B cell (primary cell): ENCODE measurements at regions not wholly inside any gene's neighbourhood (a gene's known extent, or its start where the extent isn't known, plus 50 kb on each side); places are given as distances from the start of the nearest gene placed in this dataset.

Experiments
- EZH2 ChIP-seq: IDR thresholded peaks from 2 replicates; pipeline ENCODE4 v1.6.1; 2012; ENCODE audit warnings: borderline replicate concordance, low read depth, mild to moderate bottlenecking, moderate library complexity, low read length; ENCODE audit not compliant: insufficient read depth, poor library complexity, severe bottlenecking
- TF ChIP-seq, protein P1 (sequence below): fragments of 200-600 bp; IDR thresholded peaks from one replicate; pipeline ENCODE4 v1.8.0; 2022; ENCODE audit warnings: antibody characterized with exemption, mild to moderate bottlenecking

DNA sequence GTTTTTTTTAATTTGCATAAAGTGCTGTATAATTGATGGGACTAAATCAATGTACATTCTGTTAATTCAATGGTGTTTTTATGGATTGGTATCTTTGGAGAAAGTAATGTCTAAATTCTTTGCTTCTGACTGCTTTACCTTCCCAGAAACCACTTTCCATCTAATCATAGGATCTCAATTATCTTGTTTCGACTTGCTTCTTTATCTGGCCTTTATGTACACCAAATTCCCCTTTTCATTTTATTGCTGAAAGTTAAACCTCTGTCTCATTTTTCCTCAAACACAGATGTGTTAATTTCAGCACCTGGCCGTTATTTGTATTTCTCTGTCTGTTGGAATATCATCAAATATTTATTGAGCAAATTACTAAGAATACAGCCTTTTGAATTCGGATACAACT is 287.3 kb upstream of the GBE1 start:
- TF ChIP-seq, protein P1, sequence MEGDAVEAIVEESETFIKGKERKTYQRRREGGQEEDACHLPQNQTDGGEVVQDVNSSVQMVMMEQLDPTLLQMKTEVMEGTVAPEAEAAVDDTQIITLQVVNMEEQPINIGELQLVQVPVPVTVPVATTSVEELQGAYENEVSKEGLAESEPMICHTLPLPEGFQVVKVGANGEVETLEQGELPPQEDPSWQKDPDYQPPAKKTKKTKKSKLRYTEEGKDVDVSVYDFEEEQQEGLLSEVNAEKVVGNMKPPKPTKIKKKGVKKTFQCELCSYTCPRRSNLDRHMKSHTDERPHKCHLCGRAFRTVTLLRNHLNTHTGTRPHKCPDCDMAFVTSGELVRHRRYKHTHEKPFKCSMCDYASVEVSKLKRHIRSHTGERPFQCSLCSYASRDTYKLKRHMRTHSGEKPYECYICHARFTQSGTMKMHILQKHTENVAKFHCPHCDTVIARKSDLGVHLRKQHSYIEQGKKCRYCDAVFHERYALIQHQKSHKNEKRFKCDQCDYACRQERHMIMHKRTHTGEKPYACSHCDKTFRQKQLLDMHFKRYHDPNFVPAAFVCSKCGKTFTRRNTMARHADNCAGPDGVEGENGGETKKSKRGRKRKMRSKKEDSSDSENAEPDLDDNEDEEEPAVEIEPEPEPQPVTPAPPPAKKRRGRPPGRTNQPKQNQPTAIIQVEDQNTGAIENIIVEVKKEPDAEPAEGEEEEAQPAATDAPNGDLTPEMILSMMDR, result no peak
- TF ChIP-seq EZH2, result no peak
